ENCODE measurements at regions not wholly inside any gene's neighbourhood (a gene's known extent, or its start where the extent isn't known, plus 50 kb on each side); places are given as distances from the start of the nearest gene placed in this dataset.

DNA sequence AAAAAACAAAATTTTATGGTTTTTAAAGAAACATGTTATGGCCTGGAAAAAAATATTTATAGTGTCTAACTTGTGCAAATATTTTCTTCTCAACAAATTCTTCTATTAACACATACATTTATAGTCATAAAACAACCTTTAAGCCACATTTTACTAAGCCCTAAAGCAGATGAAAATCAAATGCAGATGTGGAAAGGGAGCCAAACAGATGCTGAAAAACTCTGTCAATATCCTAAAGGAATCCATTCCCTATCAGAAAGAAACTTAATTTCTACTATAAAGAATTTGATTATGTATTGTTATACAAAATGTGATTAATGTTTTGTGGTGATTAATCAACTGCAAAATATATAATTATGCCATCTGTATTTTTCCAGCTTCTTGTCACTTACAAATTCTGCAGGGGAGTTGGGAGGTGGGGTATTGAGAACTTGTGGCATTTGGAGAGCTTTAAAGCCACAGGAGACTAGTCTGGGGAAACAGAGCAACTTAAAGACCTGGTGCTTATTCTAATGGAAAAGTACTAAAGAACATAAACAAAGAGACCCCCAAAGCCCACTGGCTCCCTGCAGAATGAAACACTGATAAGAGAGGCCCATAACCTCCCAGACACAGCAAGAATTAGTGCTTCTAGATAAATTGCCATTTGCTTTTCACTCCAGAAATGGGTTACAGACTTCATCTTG lies 1721.0 kb upstream of the PIK3C3 start:
- no peak for DNase-seq
- no peak overlapping the region for H3K4me2 ChIP-seq (ENCODE audit: low read depth, low read length, poor library complexity, severe bottlenecking)
- H3K4me1 ChIP-seq (ENCODE audit: low read length) = no peaks in the 10 kb centered on the region
- no peaks in the 10 kb centered on the region for H3K27me3 ChIP-seq (ENCODE audit: low read length)
- H2AFZ ChIP-seq (ENCODE audit: low read length) = no peak overlapping the region
- no peaks in the 10 kb centered on the region for H3K36me3 ChIP-seq (ENCODE audit: insufficient read depth, low read length)
- H3K9me2 ChIP-seq (replicated peaks; ENCODE audit: insufficient read depth, low read length) = 0 out of 2 replicates have a peak, but pooled peaks cover under 1% of the 10 kb centered on the region
- no peak overlapping the region for H3K4me3 ChIP-seq (ENCODE audit: low read length)
- H4K20me1 ChIP-seq (ENCODE audit: insufficient read depth, low read depth, low read length) = no peaks in the 10 kb centered on the region
- no peaks in the 10 kb centered on the region for H3K79me2 ChIP-seq (ENCODE audit: low read length)
- no peak overlapping the region for H3K9ac ChIP-seq (ENCODE audit: low read length)
- no peak overlapping the region for H3K27ac ChIP-seq (ENCODE audit: low read length)
- peaks cover 23% of the 10 kb centered on the region for H3K9me3 ChIP-seq (ENCODE audit: low read length)

DNA sequence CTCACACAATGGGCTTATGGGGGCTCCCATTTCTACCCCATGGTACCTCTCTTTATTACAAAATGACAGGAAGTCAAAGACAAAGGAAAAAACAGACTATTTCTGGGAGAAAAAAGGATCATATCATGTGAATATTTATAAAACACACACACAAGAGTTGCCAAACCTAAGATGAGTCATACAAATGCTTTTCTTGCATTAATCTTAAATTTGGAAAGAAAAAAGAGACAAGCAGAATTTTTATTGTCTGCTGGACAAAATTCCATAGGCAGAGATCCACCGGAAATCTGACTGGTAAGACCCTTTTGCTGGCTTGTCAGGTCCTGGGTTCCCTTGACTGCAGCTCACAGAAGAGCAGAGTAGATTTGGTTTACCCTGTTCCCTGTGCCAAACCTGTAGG lies 1732.3 kb upstream of the PIK3C3 start:
- Histone ChIP-seq H3K4me1 (ENCODE audit: low read length) (no peaks in the 10 kb centered on the region), H3K9me3 (ENCODE audit: low read length) (peaks cover 15% of the 10 kb centered on the region), H3K27me3 (ENCODE audit: low read length) (no peaks in the 10 kb centered on the region), H2AFZ (ENCODE audit: low read length) (no peak overlapping the region), H3K4me2 (ENCODE audit: low read depth, low read length, poor library complexity, severe bottlenecking) (no peak overlapping the region), H4K20me1 (ENCODE audit: insufficient read depth, low read depth, low read length) (no peaks in the 10 kb centered on the region), H3K4me3 (ENCODE audit: low read length) (no peak overlapping the region), H3K9ac (ENCODE audit: low read length) (no peak overlapping the region), H3K36me3 (ENCODE audit: insufficient read depth, low read length) (no peaks in the 10 kb centered on the region), H3K27ac (ENCODE audit: low read length) (no peak overlapping the region), H3K9me2 (replicated peaks; ENCODE audit: insufficient read depth, low read length) (no peaks in the 10 kb centered on the region), H3K79me2 (ENCODE audit: low read length) (no peaks in the 10 kb centered on the region)
- no peak for DNase-seq

DNA sequence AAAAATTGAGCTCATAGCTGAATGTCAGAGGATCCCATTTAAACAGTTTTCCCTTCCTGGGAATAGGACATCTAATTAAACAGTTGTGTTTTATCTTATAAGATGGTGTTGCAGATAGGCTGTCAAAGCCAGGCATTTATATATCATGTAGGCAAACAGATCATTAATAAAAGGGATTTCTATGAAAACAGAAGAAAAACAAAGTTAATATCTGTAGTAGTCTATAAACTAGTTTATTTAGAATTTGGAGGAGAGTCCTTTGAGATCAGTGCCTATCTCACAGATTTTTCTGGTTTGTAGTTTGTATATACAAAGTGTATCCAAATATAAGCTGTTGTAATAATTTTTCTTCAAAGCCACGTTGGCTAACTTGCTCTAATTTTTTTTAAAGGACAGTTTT lies 1738.2 kb upstream of the PIK3C3 start:
- Histone ChIP-seq H3K9ac (ENCODE audit: low read length) (no peak overlapping the region), H3K4me1 (ENCODE audit: low read length) (no peaks in the 10 kb centered on the region), H3K27ac (ENCODE audit: low read length) (no peak overlapping the region), H3K27me3 (ENCODE audit: low read length) (no peaks in the 10 kb centered on the region), H3K9me2 (replicated peaks; ENCODE audit: insufficient read depth, low read length) (no peaks in the 10 kb centered on the region), H3K4me3 (ENCODE audit: low read length) (no peak overlapping the region), H3K79me2 (ENCODE audit: low read length) (no peaks in the 10 kb centered on the region), H2AFZ (ENCODE audit: low read length) (no peak overlapping the region), H4K20me1 (ENCODE audit: insufficient read depth, low read depth, low read length) (no peaks in the 10 kb centered on the region), H3K4me2 (ENCODE audit: low read depth, low read length, poor library complexity, severe bottlenecking) (no peak overlapping the region), H3K36me3 (ENCODE audit: insufficient read depth, low read length) (no peaks in the 10 kb centered on the region), H3K9me3 (ENCODE audit: low read length) (peaks cover 35% of the 10 kb centered on the region)
- DNase-seq = no peak

DNA sequence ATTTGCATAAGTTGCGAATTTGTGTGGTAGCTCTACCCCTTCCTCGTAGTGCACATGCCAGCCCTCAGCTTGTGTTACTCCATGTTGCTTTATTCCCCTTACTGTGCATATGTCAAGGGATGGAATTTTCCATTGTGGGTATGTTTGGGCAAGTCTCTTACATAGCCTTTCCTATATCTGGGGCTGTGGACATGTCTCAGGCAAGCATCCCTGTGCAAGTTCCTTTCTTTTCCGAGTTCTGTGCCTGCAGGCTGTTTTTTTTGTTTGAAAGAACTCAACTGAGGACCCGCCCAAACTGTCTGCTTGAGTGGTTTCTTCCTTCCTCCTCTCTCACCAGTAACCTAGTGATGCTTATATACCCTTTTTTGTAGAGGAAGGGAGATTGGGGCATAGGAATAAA lies 1739.1 kb upstream of the PIK3C3 start:
- Histone ChIP-seq H3K4me3 (ENCODE audit: low read length) (no peak overlapping the region), H3K9me3 (ENCODE audit: low read length) (peaks cover 34% of the 10 kb centered on the region; the same call in 1 of the 2 replicates), H3K9ac (ENCODE audit: low read length) (no peak overlapping the region), H3K4me2 (ENCODE audit: low read depth, low read length, poor library complexity, severe bottlenecking) (no peak overlapping the region), H3K27ac (ENCODE audit: low read length) (no peak overlapping the region), H3K79me2 (ENCODE audit: low read length) (no peaks in the 10 kb centered on the region), H2AFZ (ENCODE audit: low read length) (no peak overlapping the region), H3K27me3 (ENCODE audit: low read length) (no peaks in the 10 kb centered on the region), H3K4me1 (ENCODE audit: low read length) (no peaks in the 10 kb centered on the region), H4K20me1 (ENCODE audit: insufficient read depth, low read depth, low read length) (no peaks in the 10 kb centered on the region), H3K36me3 (ENCODE audit: insufficient read depth, low read length) (no peaks in the 10 kb centered on the region), H3K9me2 (replicated peaks; ENCODE audit: insufficient read depth, low read length) (no peaks in the 10 kb centered on the region)
- DNase-seq = no peak

DNA sequence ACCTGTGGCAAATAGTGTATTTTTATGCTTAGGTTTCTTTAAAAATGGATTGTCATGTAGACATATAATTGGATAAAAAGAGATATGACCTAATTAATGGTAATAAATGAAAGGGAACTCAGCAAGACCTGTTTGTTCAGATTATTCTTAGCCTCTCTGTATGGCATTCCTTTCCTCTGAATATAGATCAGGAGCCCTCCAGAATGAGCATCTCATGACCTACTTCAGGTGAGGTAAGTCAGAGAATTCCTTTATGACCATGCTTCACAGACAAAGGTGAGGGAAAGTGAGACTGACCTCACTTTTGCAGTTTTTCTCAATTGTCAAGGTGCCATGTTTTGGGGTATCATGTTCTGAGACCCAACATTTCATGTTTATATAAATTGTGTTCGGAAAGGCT lies 1744.3 kb upstream of the PIK3C3 start:
- no peaks in the 10 kb centered on the region for H4K20me1 ChIP-seq (ENCODE audit: insufficient read depth, low read depth, low read length)
- no peaks in the 10 kb centered on the region for H3K27me3 ChIP-seq (ENCODE audit: low read length)
- H3K4me2 ChIP-seq (ENCODE audit: low read depth, low read length, poor library complexity, severe bottlenecking) = no peak overlapping the region
- no peaks in the 10 kb centered on the region for H3K79me2 ChIP-seq (ENCODE audit: low read length)
- no peaks in the 10 kb centered on the region for H3K4me1 ChIP-seq (ENCODE audit: low read length)
- no peak overlapping the region for H3K27ac ChIP-seq (ENCODE audit: low read length)
- no peak overlapping the region for H3K4me3 ChIP-seq (ENCODE audit: low read length)
- no peaks in the 10 kb centered on the region for H3K9me2 ChIP-seq (replicated peaks; ENCODE audit: insufficient read depth, low read length)
- H3K36me3 ChIP-seq (ENCODE audit: insufficient read depth, low read length) = no peaks in the 10 kb centered on the region
- DNase-seq = no peak
- no peak overlapping the region for H2AFZ ChIP-seq (ENCODE audit: low read length)
- no peak overlapping the region for H3K9ac ChIP-seq (ENCODE audit: low read length)
- peaks cover 38% of the 10 kb centered on the region for H3K9me3 ChIP-seq (ENCODE audit: low read length)

DNA sequence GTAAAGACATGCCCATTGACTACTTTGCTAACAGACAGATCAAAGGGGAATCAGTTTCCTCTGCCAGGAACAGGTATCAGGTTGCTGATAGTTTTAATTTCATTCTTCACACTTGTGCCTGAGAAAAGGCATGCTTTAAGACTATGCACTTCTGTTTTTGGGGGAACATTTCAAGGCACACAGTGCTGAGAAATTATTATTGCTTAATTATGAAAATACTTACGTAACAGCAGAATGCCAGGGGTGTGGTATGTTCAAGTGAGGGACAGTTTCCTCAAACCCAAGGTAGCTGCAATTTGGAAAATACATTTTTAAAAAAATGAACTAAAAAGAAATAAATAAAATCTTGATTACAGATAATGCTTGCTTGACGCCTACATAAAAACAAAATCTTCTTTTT lies 1746.1 kb upstream of the PIK3C3 start:
- no peak overlapping the region for H3K4me3 ChIP-seq (ENCODE audit: low read length)
- H3K4me2 ChIP-seq (ENCODE audit: low read depth, low read length, poor library complexity, severe bottlenecking) = no peak overlapping the region
- H3K79me2 ChIP-seq (ENCODE audit: low read length) = no peaks in the 10 kb centered on the region
- H3K36me3 ChIP-seq (ENCODE audit: insufficient read depth, low read length) = no peaks in the 10 kb centered on the region
- H4K20me1 ChIP-seq (ENCODE audit: insufficient read depth, low read depth, low read length) = no peaks in the 10 kb centered on the region
- no peak overlapping the region for H2AFZ ChIP-seq (ENCODE audit: low read length)
- no peaks in the 10 kb centered on the region for H3K4me1 ChIP-seq (ENCODE audit: low read length)
- peaks cover 31% of the 10 kb centered on the region for H3K9me3 ChIP-seq (ENCODE audit: low read length)
- no peaks in the 10 kb centered on the region for H3K9me2 ChIP-seq (replicated peaks; ENCODE audit: insufficient read depth, low read length)
- no peak for DNase-seq
- H3K27ac ChIP-seq (ENCODE audit: low read length) = no peak overlapping the region
- H3K9ac ChIP-seq (ENCODE audit: low read length) = no peak overlapping the region
- H3K27me3 ChIP-seq (ENCODE audit: low read length) = no peaks in the 10 kb centered on the region

DNA sequence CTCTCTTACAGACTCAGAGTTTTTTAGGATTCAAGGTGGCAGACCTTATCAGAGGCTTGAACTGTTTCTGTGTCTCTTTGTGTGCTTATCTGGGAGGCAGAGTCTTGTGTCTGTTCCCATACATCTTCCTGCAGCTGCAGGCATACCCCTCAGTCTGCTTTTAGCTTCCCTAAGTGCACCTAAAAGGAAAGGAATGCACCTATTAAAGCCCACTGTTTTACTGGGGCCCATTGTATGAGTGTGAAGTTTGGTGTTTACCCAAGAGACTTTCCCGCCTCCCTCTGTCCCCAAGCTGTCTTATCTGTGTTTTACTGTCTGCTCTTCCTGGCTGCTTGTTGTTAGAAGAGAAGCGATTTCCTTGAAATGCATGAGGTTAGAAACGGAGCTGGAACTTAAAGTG lies 1757.3 kb upstream of the PIK3C3 start:
- H2AFZ ChIP-seq (ENCODE audit: low read length) = no peak overlapping the region
- H4K20me1 ChIP-seq (ENCODE audit: insufficient read depth, low read depth, low read length) = no peaks in the 10 kb centered on the region
- no peak overlapping the region for H3K9ac ChIP-seq (ENCODE audit: low read length)
- no peaks in the 10 kb centered on the region for H3K27me3 ChIP-seq (ENCODE audit: low read length)
- H3K36me3 ChIP-seq (ENCODE audit: insufficient read depth, low read length) = no peaks in the 10 kb centered on the region
- H3K9me3 ChIP-seq (ENCODE audit: low read length) = peaks cover 17% of the 10 kb centered on the region
- no peak overlapping the region for H3K4me3 ChIP-seq (ENCODE audit: low read length)
- DNase-seq = no peak
- H3K27ac ChIP-seq (ENCODE audit: low read length) = no peak overlapping the region
- no peaks in the 10 kb centered on the region for H3K9me2 ChIP-seq (replicated peaks; ENCODE audit: insufficient read depth, low read length)
- H3K79me2 ChIP-seq (ENCODE audit: low read length) = no peaks in the 10 kb centered on the region
- no peak overlapping the region for H3K4me2 ChIP-seq (ENCODE audit: low read depth, low read length, poor library complexity, severe bottlenecking)
- H3K4me1 ChIP-seq (ENCODE audit: low read length) = no peaks in the 10 kb centered on the region

DNA sequence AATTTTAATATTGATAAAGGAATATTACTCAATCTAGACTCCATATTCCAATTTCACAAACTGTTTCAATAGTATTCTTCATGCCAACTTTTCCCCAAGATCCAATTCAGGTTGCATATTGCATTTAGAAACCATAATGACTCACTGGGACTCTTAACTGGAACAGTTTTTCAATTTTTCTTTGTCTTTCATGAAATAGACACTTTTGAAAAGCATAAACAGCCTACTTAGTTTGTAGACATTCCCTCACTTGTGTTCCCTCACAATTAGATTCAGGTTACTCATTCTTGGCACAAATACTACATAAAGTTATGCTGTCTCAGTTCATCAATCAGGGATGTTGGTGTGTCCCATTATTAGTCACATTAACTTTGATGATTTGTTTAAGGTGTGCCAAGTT lies 1768.4 kb upstream of the PIK3C3 start:
- Histone ChIP-seq H4K20me1 (ENCODE audit: insufficient read depth, low read depth, low read length) (no peaks in the 10 kb centered on the region), H2AFZ (ENCODE audit: low read length) (no peak overlapping the region), H3K36me3 (ENCODE audit: insufficient read depth, low read length) (no peaks in the 10 kb centered on the region)

More for the DNA sequence above, 1768.4 kb upstream of the PIK3C3 start:
- Histone ChIP-seq H3K4me2 (ENCODE audit: low read depth, low read length, poor library complexity, severe bottlenecking) (no peak overlapping the region), H3K9me2 (replicated peaks; ENCODE audit: insufficient read depth, low read length) (no peaks in the 10 kb centered on the region), H3K27ac (ENCODE audit: low read length) (no peak overlapping the region), H3K4me3 (ENCODE audit: low read length) (no peak overlapping the region), H3K4me1 (ENCODE audit: low read length) (no peaks in the 10 kb centered on the region), H3K9me3 (ENCODE audit: low read length) (peaks cover 12% of the 10 kb centered on the region; the same call in 1 of the 2 replicates), H3K27me3 (ENCODE audit: low read length) (no peaks in the 10 kb centered on the region), H3K79me2 (ENCODE audit: low read length) (no peaks in the 10 kb centered on the region), H3K9ac (ENCODE audit: low read length) (no peak overlapping the region)
- no peak for DNase-seq

All from Karpas-422 (cell line).